ENCODE measurements at regions not wholly inside any gene's neighbourhood (a gene's known extent, or its start where the extent isn't known, plus 50 kb on each side); places are given as distances from the start of the nearest gene placed in this dataset.

GRCh38 chr5:20590356-20590755 is 602.4 kb upstream of the CDH18 start:
- Histone ChIP-seq H3K27ac (ENCODE audit: low read length) (no peak overlapping the region), H3K9me3 (ENCODE audit: control insufficient read depth in 2 of 2, low read length in 2 of 2) (no peaks in the 10 kb centered on the region), H3K4me3 (ENCODE audit: low read length in 2 of 2) (no peak overlapping the region), H3K27me3 (ENCODE audit: control insufficient read depth in 1 of 2, insufficient read depth in 2 of 2, low read length in 2 of 2) (no peaks in the 10 kb centered on the region), H3K9ac (ENCODE audit: low read length in 2 of 2) (no peak overlapping the region), H3K4me1 (ENCODE audit: control insufficient read depth, insufficient read depth, low read length) (no peaks in the 10 kb centered on the region), H3K36me3 (ENCODE audit: control insufficient read depth in 2 of 2, insufficient read depth in 2 of 2, low read length in 2 of 2) (no peaks in the 10 kb centered on the region)

GRCh38 chr5:20575571-20575970 is 587.6 kb upstream of the CDH18 start:
- Histone ChIP-seq H3K4me1 (ENCODE audit: control insufficient read depth, insufficient read depth, low read length) (no peaks in the 10 kb centered on the region), H3K9me3 (ENCODE audit: control insufficient read depth in 2 of 2, low read length in 2 of 2) (no peaks in the 10 kb centered on the region), H3K27me3 (ENCODE audit: control insufficient read depth in 1 of 2, insufficient read depth in 2 of 2, low read length in 2 of 2) (no peaks in the 10 kb centered on the region), H3K36me3 (ENCODE audit: control insufficient read depth in 2 of 2, insufficient read depth in 2 of 2, low read length in 2 of 2) (no peaks in the 10 kb centered on the region), H3K9ac (ENCODE audit: low read length in 2 of 2) (no peak overlapping the region), H3K4me3 (ENCODE audit: low read length in 2 of 2) (no peak overlapping the region), H3K27ac (ENCODE audit: low read length) (no peak overlapping the region)

GRCh38 chr5:20574576-20574975 is 586.6 kb upstream of the CDH18 start:
- Histone ChIP-seq H3K9me3 (ENCODE audit: control insufficient read depth in 2 of 2, low read length in 2 of 2) (no peaks in the 10 kb centered on the region), H3K9ac (ENCODE audit: low read length in 2 of 2) (no peak overlapping the region), H3K36me3 (ENCODE audit: control insufficient read depth in 2 of 2, insufficient read depth in 2 of 2, low read length in 2 of 2) (no peaks in the 10 kb centered on the region), H3K27me3 (ENCODE audit: control insufficient read depth in 1 of 2, insufficient read depth in 2 of 2, low read length in 2 of 2) (no peaks in the 10 kb centered on the region), H3K4me1 (ENCODE audit: control insufficient read depth, insufficient read depth, low read length) (no peaks in the 10 kb centered on the region), H3K27ac (ENCODE audit: low read length) (no peak overlapping the region), H3K4me3 (ENCODE audit: low read length in 2 of 2) (no peak overlapping the region)

- no peaks in the 10 kb centered on the region for H3K27me3 ChIP-seq (ENCODE audit: control insufficient read depth in 1 of 2, insufficient read depth in 2 of 2, low read length in 2 of 2)
- H3K36me3 ChIP-seq (ENCODE audit: control insufficient read depth in 2 of 2, insufficient read depth in 2 of 2, low read length in 2 of 2): no peaks in the 10 kb centered on the region
- H3K27ac ChIP-seq (ENCODE audit: low read length): no peak overlapping the region
- H3K9ac ChIP-seq (ENCODE audit: low read length in 2 of 2): no peak overlapping the region
- no peaks in the 10 kb centered on the region for H3K9me3 ChIP-seq (ENCODE audit: control insufficient read depth in 2 of 2, low read length in 2 of 2)
- H3K4me1 ChIP-seq (ENCODE audit: control insufficient read depth, insufficient read depth, low read length): no peaks in the 10 kb centered on the region
- no peak overlapping the region for H3K4me3 ChIP-seq (ENCODE audit: low read length in 2 of 2)
Observed at GRCh38 chr5:20572614-20573013, 584.6 kb upstream of the CDH18 start.

GRCh38 chr5:20570486-20570885 is 582.5 kb upstream of the CDH18 start:
- Histone ChIP-seq H3K27ac (ENCODE audit: low read length) (no peak overlapping the region), H3K4me1 (ENCODE audit: control insufficient read depth, insufficient read depth, low read length) (no peaks in the 10 kb centered on the region), H3K9me3 (ENCODE audit: control insufficient read depth in 2 of 2, low read length in 2 of 2) (no peaks in the 10 kb centered on the region), H3K27me3 (ENCODE audit: control insufficient read depth in 1 of 2, insufficient read depth in 2 of 2, low read length in 2 of 2) (no peaks in the 10 kb centered on the region), H3K4me3 (ENCODE audit: low read length in 2 of 2) (no peak overlapping the region), H3K36me3 (ENCODE audit: control insufficient read depth in 2 of 2, insufficient read depth in 2 of 2, low read length in 2 of 2) (no peaks in the 10 kb centered on the region), H3K9ac (ENCODE audit: low read length in 2 of 2) (no peak overlapping the region)

GRCh38 chr5:20562544-20562943 is 574.5 kb upstream of the CDH18 start:
- no peak overlapping the region for H3K27ac ChIP-seq (ENCODE audit: low read length)
- H3K27me3 ChIP-seq (ENCODE audit: control insufficient read depth in 1 of 2, insufficient read depth in 2 of 2, low read length in 2 of 2): no peaks in the 10 kb centered on the region
- H3K4me1 ChIP-seq (ENCODE audit: control insufficient read depth, insufficient read depth, low read length): no peaks in the 10 kb centered on the region
- no peaks in the 10 kb centered on the region for H3K9me3 ChIP-seq (ENCODE audit: control insufficient read depth in 2 of 2, low read length in 2 of 2)
- H3K9ac ChIP-seq (ENCODE audit: low read length in 2 of 2): no peak overlapping the region
- H3K36me3 ChIP-seq (ENCODE audit: control insufficient read depth in 2 of 2, insufficient read depth in 2 of 2, low read length in 2 of 2): no peaks in the 10 kb centered on the region
- H3K4me3 ChIP-seq (ENCODE audit: low read length in 2 of 2): no peak overlapping the region

- no peak overlapping the region for H3K4me3 ChIP-seq (ENCODE audit: low read length in 2 of 2)
- H3K27ac ChIP-seq (ENCODE audit: low read length): no peak overlapping the region
Observed at GRCh38 chr5:20559845-20560244, 571.8 kb upstream of the CDH18 start.

GRCh38 chr5:20556115-20556763 is 568.2 kb upstream of the CDH18 start:
- H3K9me3 ChIP-seq (ENCODE audit: control insufficient read depth in 2 of 2, low read length in 2 of 2): no peaks in the 10 kb centered on the region
- H3K27ac ChIP-seq (ENCODE audit: low read length): no peak overlapping the region

More at GRCh38 chr5:20559845-20560244, 571.8 kb upstream of the CDH18 start:
- H3K27me3 ChIP-seq (ENCODE audit: control insufficient read depth in 1 of 2, insufficient read depth in 2 of 2, low read length in 2 of 2): no peaks in the 10 kb centered on the region
- H3K36me3 ChIP-seq (ENCODE audit: control insufficient read depth in 2 of 2, insufficient read depth in 2 of 2, low read length in 2 of 2): no peaks in the 10 kb centered on the region
- H3K9me3 ChIP-seq (ENCODE audit: control insufficient read depth in 2 of 2, low read length in 2 of 2): no peaks in the 10 kb centered on the region
- no peak overlapping the region for H3K9ac ChIP-seq (ENCODE audit: low read length in 2 of 2)
- H3K4me1 ChIP-seq (ENCODE audit: control insufficient read depth, insufficient read depth, low read length): no peaks in the 10 kb centered on the region

GRCh38 chr5:20555034-20555433 is 567.0 kb upstream of the CDH18 start:
- Histone ChIP-seq H3K27ac (ENCODE audit: low read length) (no peak overlapping the region), H3K4me3 (ENCODE audit: low read length in 2 of 2) (no peak overlapping the region), H3K9ac (ENCODE audit: low read length in 2 of 2) (no peak overlapping the region), H3K36me3 (ENCODE audit: control insufficient read depth in 2 of 2, insufficient read depth in 2 of 2, low read length in 2 of 2) (no peaks in the 10 kb centered on the region), H3K4me1 (ENCODE audit: control insufficient read depth, insufficient read depth, low read length) (no peaks in the 10 kb centered on the region), H3K27me3 (ENCODE audit: control insufficient read depth in 1 of 2, insufficient read depth in 2 of 2, low read length in 2 of 2) (no peaks in the 10 kb centered on the region), H3K9me3 (ENCODE audit: control insufficient read depth in 2 of 2, low read length in 2 of 2) (no peaks in the 10 kb centered on the region)

More at GRCh38 chr5:20556115-20556763, 568.2 kb upstream of the CDH18 start:
- Histone ChIP-seq H3K9ac (ENCODE audit: low read length in 2 of 2) (no peak overlapping the region), H3K4me3 (ENCODE audit: low read length in 2 of 2) (no peak overlapping the region), H3K27me3 (ENCODE audit: control insufficient read depth in 1 of 2, insufficient read depth in 2 of 2, low read length in 2 of 2) (no peaks in the 10 kb centered on the region), H3K4me1 (ENCODE audit: control insufficient read depth, insufficient read depth, low read length) (no peaks in the 10 kb centered on the region), H3K36me3 (ENCODE audit: control insufficient read depth in 2 of 2, insufficient read depth in 2 of 2, low read length in 2 of 2) (no peaks in the 10 kb centered on the region)

- Histone ChIP-seq H3K9ac (ENCODE audit: low read length in 2 of 2) (no peak overlapping the region), H3K4me1 (ENCODE audit: control insufficient read depth, insufficient read depth, low read length) (no peaks in the 10 kb centered on the region), H3K9me3 (ENCODE audit: control insufficient read depth in 2 of 2, low read length in 2 of 2) (no peaks in the 10 kb centered on the region), H3K4me3 (ENCODE audit: low read length in 2 of 2) (no peak overlapping the region), H3K36me3 (ENCODE audit: control insufficient read depth in 2 of 2, insufficient read depth in 2 of 2, low read length in 2 of 2) (no peaks in the 10 kb centered on the region), H3K27ac (ENCODE audit: low read length) (no peak overlapping the region), H3K27me3 (ENCODE audit: control insufficient read depth in 1 of 2, insufficient read depth in 2 of 2, low read length in 2 of 2) (no peaks in the 10 kb centered on the region)
Observed at GRCh38 chr5:20554001-20554400, 566.0 kb upstream of the CDH18 start.

- Histone ChIP-seq H3K27me3 (ENCODE audit: control insufficient read depth in 1 of 2, insufficient read depth in 2 of 2, low read length in 2 of 2) (no peaks in the 10 kb centered on the region), H3K4me3 (ENCODE audit: low read length in 2 of 2) (no peak overlapping the region), H3K9ac (ENCODE audit: low read length in 2 of 2) (no peak overlapping the region), H3K4me1 (ENCODE audit: control insufficient read depth, insufficient read depth, low read length) (no peaks in the 10 kb centered on the region), H3K9me3 (ENCODE audit: control insufficient read depth in 2 of 2, low read length in 2 of 2) (no peaks in the 10 kb centered on the region), H3K27ac (ENCODE audit: low read length) (no peak overlapping the region), H3K36me3 (ENCODE audit: control insufficient read depth in 2 of 2, insufficient read depth in 2 of 2, low read length in 2 of 2) (no peaks in the 10 kb centered on the region)
Observed at GRCh38 chr5:20537911-20538703, 550.1 kb upstream of the CDH18 start.

All from stomach smooth muscle (tissue), 2 donors.